HCT116 (cell line): ENCODE measurements at regions not wholly inside any gene's neighbourhood (a gene's known extent, or its start where the extent isn't known, plus 50 kb on each side); places are given as distances from the start of the nearest gene placed in this dataset.

Source experiments
- ATAC-seq: fragments of 200-7000 bp; cut with Tn5 transposase; 2 replicates; pipeline ENCODE4 v1.9.1; 2020; ENCODE audit warnings: mild to moderate bottlenecking, moderate library complexity
- BruUV-seq: library from RNA; stranded (reverse); fragments of 400-500 nt; replicated peaks from 2 replicates; lab custom pipeline; 2021; lab: Mats Ljungman, UMichigan
- CTCF ChIA-PET: fragments of 300-600 bp; sonication (Branson Sonifier 250); formaldehyde crosslinking; loops from one replicate; lab custom pipeline; 2021; ENCODE audit warnings: antibody characterized with exemption; lab: Charles Lee
- POLR2A ChIA-PET: fragments of 300-600, 350-600 bp; sonication (Branson Sonifier 250); formaldehyde crosslinking; loops from one replicate; lab custom pipeline; 2021; ENCODE audit warnings: antibody characterized with exemption; lab: Charles Lee
- RAD21 ChIA-PET, 2 experiments: fragments of 300-600 bp; sonication (Branson Sonifier 250); formaldehyde crosslinking; loops; one replicate each; lab custom pipeline; 2023; ENCODE audit warnings: low total read pairs in 2 of 2; ENCODE audit not compliant: uncharacterized antibody in 2 of 2, unreplicated experiment in 2 of 2, low non-redundant PET in 1 of 2; lab: Charles Lee
- DNase-seq: peaks from one replicate; pipeline ENCODE4 v3.0.0-alpha.2; 2010; ENCODE audit warnings: low read depth, low spot score
- H2AFZ ChIP-seq: fragments of 200-600 bp; shearing (Covaris generic), sonication (generic); 2 replicates; pipeline ENCODE4 v1.6.1; 2017; ENCODE audit warnings: low read depth, mixed run types, mixed read lengths, antibody characterized with exemption, low read length; ENCODE audit not compliant: poor library complexity, severe bottlenecking
- H3K27ac ChIP-seq: 2 replicates; pipeline ENCODE4 v1.5.1; 2012; ENCODE audit warnings: low read depth, low read length
- H3K27me3 ChIP-seq: fragments of 200-600 bp; sonication (generic); 2 replicates; pipeline ENCODE4 v1.6.1; 2016; ENCODE audit warnings: mixed run types, low read length, mixed read lengths; ENCODE audit not compliant: insufficient read depth
- H3K36me3 ChIP-seq, 2 experiments: fragments of 200-500 bp in 1 of 2; fragments of 200-600 bp in 1 of 2; sonication (Bioruptor generic) in 1 of 2; sonication (generic) in 1 of 2; 2 replicates each; pipeline versions ENCODE4 v1.5.1 to v1.6.1; 2014 to 2016; ENCODE audit warnings: low read length in 2 of 2, inconsistent platforms in 1 of 2, mixed read lengths in 1 of 2, mixed run types in 1 of 2; ENCODE audit not compliant: insufficient read depth in 2 of 2, control insufficient read depth in 1 of 2
- H3K4me1 ChIP-seq, 2 experiments: fragments of 200-600 bp in 1 of 2; sonication (generic) in 1 of 2; 2 replicates each; pipeline versions ENCODE4 v1.5.1 to v1.6.1; 2012 to 2017; ENCODE audit warnings: low read length in 2 of 2, inconsistent platforms in 1 of 2, mild to moderate bottlenecking in 1 of 2, mixed read lengths in 1 of 2, mixed run types in 1 of 2, moderate library complexity in 1 of 2; ENCODE audit not compliant: insufficient read depth in 2 of 2, control insufficient read depth in 1 of 2
- H3K4me2 ChIP-seq: fragments of 200-600 bp; sonication (generic); 2 replicates; pipeline ENCODE4 v1.6.1; 2017; ENCODE audit warnings: mixed run types, low read length, mixed read lengths
- H3K4me3 ChIP-seq, 2 experiments: fragments of 200-600 bp in 1 of 2; sonication (generic) in 1 of 2; replicated peaks in 1 of 2; 2 replicates each; pipeline ENCODE4 v1.5.1; 2011 to 2016; ENCODE audit warnings: low read length in 2 of 2, control low read depth in 1 of 2, low read depth in 1 of 2, mild to moderate bottlenecking in 1 of 2, mixed read lengths in 1 of 2, mixed run types in 1 of 2
- H3K79me2 ChIP-seq: fragments of 200-600 bp; sonication (generic); 2 replicates; pipeline ENCODE4 v1.6.1; 2017; ENCODE audit warnings: mild to moderate bottlenecking, mixed run types, low read length, moderate library complexity, mixed read lengths; ENCODE audit not compliant: insufficient read depth
- H3K9ac ChIP-seq: fragments of 200-600 bp; sonication (generic); 2 replicates; pipeline ENCODE4 v1.6.1; 2016; ENCODE audit warnings: low read length, mixed read lengths
- H3K9me2 ChIP-seq: fragments of 200-600 bp; sonication (generic), shearing (Covaris generic); 2 replicates; pipeline ENCODE4 v1.6.1; 2017; ENCODE audit warnings: mixed run types, mild to moderate bottlenecking, moderate library complexity; ENCODE audit not compliant: insufficient read depth
- H3K9me3 ChIP-seq, 2 experiments: fragments of 200-500 bp in 1 of 2; fragments of 200-600 bp in 1 of 2; sonication (Bioruptor generic) in 1 of 2; sonication (generic) in 1 of 2; 2 replicates each; pipeline ENCODE4 v1.6.1; 2014 to 2017; ENCODE audit warnings: low read length in 2 of 2, mixed read lengths in 2 of 2, inconsistent platforms in 1 of 2, low read depth in 1 of 2, mild to moderate bottlenecking in 1 of 2, mixed run types in 1 of 2, moderate library complexity in 1 of 2; ENCODE audit not compliant: control insufficient read depth in 1 of 2, insufficient read depth in 1 of 2
- H4K20me1 ChIP-seq: fragments of 200-600 bp; sonication (generic), shearing (Covaris generic); 2 replicates; pipeline ENCODE4 v1.6.1; 2017; ENCODE audit warnings: mixed run types, mild to moderate bottlenecking, moderate library complexity; ENCODE audit not compliant: insufficient read depth
- ATF3 ChIP-seq: IDR thresholded peaks from 2 replicates; pipeline ENCODE4 v1.6.1; 2012
- CEBPB ChIP-seq: IDR thresholded peaks from 2 replicates; pipeline ENCODE4 v1.6.1; 2012; ENCODE audit warnings: low read depth
- CTCF ChIP-seq, 3 experiments: fragments of 200-600 bp in 1 of 3; sonication (generic) in 1 of 3; IDR thresholded peaks in 2 of 3; conservative IDR thresholded peaks in 1 of 3; 2 replicates each; pipeline ENCODE4 v1.5.1; 2012 to 2017; ENCODE audit warnings: low read depth in 2 of 3, low read length in 2 of 3, antibody characterized with exemption in 1 of 3, borderline replicate concordance in 1 of 3, control low read depth in 1 of 3, mild to moderate bottlenecking in 1 of 3, mixed read lengths in 1 of 3, mixed run types in 1 of 3, moderate library complexity in 1 of 3; ENCODE audit not compliant: insufficient read depth in 1 of 3
- EGR1 ChIP-seq: IDR thresholded peaks from 2 replicates; pipeline ENCODE4 v1.6.1; 2012; ENCODE audit warnings: low read depth
- EZH2phosphoT487 ChIP-seq: fragments of 200-600 bp; IDR thresholded peaks from 2 replicates; pipeline ENCODE4 v1.6.1; 2018; ENCODE audit warnings: antibody characterized with exemption, borderline replicate concordance
- FOSL1 ChIP-seq: IDR thresholded peaks from 2 replicates; pipeline ENCODE4 v1.6.1; 2012; ENCODE audit warnings: low read depth
- JUND ChIP-seq: IDR thresholded peaks from 2 replicates; pipeline ENCODE4 v1.6.1; 2012
- MAX ChIP-seq: IDR thresholded peaks from 2 replicates; pipeline ENCODE4 v1.6.1; 2012
- POLR2A ChIP-seq: IDR thresholded peaks from 2 replicates; pipeline ENCODE4 v1.7.0; 2011; ENCODE audit warnings: borderline replicate concordance; ENCODE audit not compliant: insufficient read depth, insufficient read length; ENCODE audit errors: extremely low read depth
- REST ChIP-seq: IDR thresholded peaks from 2 replicates; pipeline ENCODE4 v1.6.1; 2012; ENCODE audit warnings: low read depth
- SIN3A ChIP-seq: IDR thresholded peaks from 2 replicates; pipeline ENCODE4 v1.6.1; 2012; ENCODE audit warnings: low read depth
- TCF7L2 ChIP-seq: IDR thresholded peaks from 2 replicates; pipeline ENCODE4 v1.7.0; 2011; ENCODE audit warnings: borderline replicate concordance, inconsistent platforms; ENCODE audit not compliant: insufficient read depth, insufficient read length; ENCODE audit errors: extremely low read depth
- ZFX ChIP-seq: fragments of 450-650 bp; IDR thresholded peaks from 2 replicates; pipeline ENCODE4 v1.6.1; 2017
- intact Hi-C: fragments of 100-400 bp; cut with micrococcal nuclease; formaldehyde crosslinking; loops from 2 replicates; pipeline ENCODE4 v1.10.0; 2022

GRCh38 chr2:81247648-81248047, 943.1 kb upstream of the LRRTM1 start:
- BruUV-seq: no TSS peak
- H4K20me1 ChIP-seq: no peaks in the 10 kb centered on the region
- H3K4me3 ChIP-seq: no peak overlapping the region
- no peak for ATAC-seq
- POLR2A ChIA-PET: no interaction called here
- no peak overlapping the region for H2AFZ ChIP-seq
- no peak overlapping the region for H3K27ac ChIP-seq
- H3K79me2 ChIP-seq: no peaks in the 10 kb centered on the region
- no peak overlapping the region for H3K9ac ChIP-seq
- H3K36me3 ChIP-seq: no peaks in the 10 kb centered on the region
- no peaks in the 10 kb centered on the region for H3K4me1 ChIP-seq
- H3K4me2 ChIP-seq: no peak overlapping the region
- no peaks in the 10 kb centered on the region for H3K9me2 ChIP-seq
- TF ChIP-seq REST (no peak), EGR1 (no peak), ATF3 (no peak), JUND (no peak), MAX (no peak), SIN3A (no peak), POLR2A (no peak), ZFX (no peak), FOSL1 (no peak), TCF7L2 (no peak), CEBPB (no peak), CTCF (IDR thresholded peaks at IDR 0.05 in 2 of 3, conservative IDR thresholded peaks at IDR 0.05 in 1 of 3; ENCODE audit: borderline replicate concordance in 1 of 3, insufficient read depth in 1 of 3, low read depth in 2 of 3, low read length in 2 of 3) (no peak), EZH2phosphoT487 (no peak)
- H3K9me3 ChIP-seq: no peaks in the 10 kb centered on the region
- DNase-seq: no peak
- H3K27me3 ChIP-seq: no peaks in the 10 kb centered on the region
- RAD21 ChIA-PET: no interaction called here
- CTCF ChIA-PET: no interaction called here
- intact Hi-C loops: no loop called here
